WI38 (cell line): ENCODE measurements at regions not wholly inside any gene's neighbourhood (a gene's known extent, or its start where the extent isn't known, plus 50 kb on each side); places are given as distances from the start of the nearest gene placed in this dataset.
A peak's percentile ranks its signal among the peaks of the same experiment; 100 is the strongest.

Source experiments
- H3K4me3 ChIP-seq: 2 replicates; pipeline ENCODE4 v1.5.1; 2011; ENCODE audit warnings: low read depth, mild to moderate bottlenecking, control low read depth, low read length
- CTCF ChIP-seq: IDR thresholded peaks from 2 replicates; pipeline ENCODE4 v1.5.1; 2012; ENCODE audit warnings: low read depth, mild to moderate bottlenecking, control low read depth, low read length

GRCh38 chr11:86749821-86750401 lies 50.4 kb upstream of the PRSS23 start:
- no peak for TF ChIP-seq CTCF
- H3K4me3 ChIP-seq = no peak overlapping the region

GRCh38 chr11:86749376-86749775 lies 51.0 kb upstream of the PRSS23 start:
- TF ChIP-seq CTCF = no peak
- no peak overlapping the region for H3K4me3 ChIP-seq

GRCh38 chr11:86748296-86748695 lies 52.0 kb upstream of the PRSS23 start:
- no peak for TF ChIP-seq CTCF
- H3K4me3 ChIP-seq = no peak overlapping the region

GRCh38 chr11:86747801-86748200 lies 52.5 kb upstream of the PRSS23 start:
- no peak for TF ChIP-seq CTCF
- no peak overlapping the region for H3K4me3 ChIP-seq

GRCh38 chr11:86746514-86746913 lies 53.8 kb upstream of the PRSS23 start:
- no peak overlapping the region for H3K4me3 ChIP-seq
- TF ChIP-seq CTCF = no peak

- no peak for TF ChIP-seq CTCF
- no peak overlapping the region for H3K4me3 ChIP-seq
These were observed 54.8 kb upstream of the PRSS23 start for GRCh38 chr11:86745571-86745970.

GRCh38 chr11:86743223-86744118 lies 56.9 kb upstream of the PRSS23 start:
- peak overlapping the region; percentile 8; the same call in 1 of the 2 replicates for H3K4me3 ChIP-seq
- TF ChIP-seq CTCF = no peak
